ENCODE measurements at regions not wholly inside any gene's neighbourhood (a gene's known extent, or its start where the extent isn't known, plus 50 kb on each side); places are given as distances from the start of the nearest gene placed in this dataset.

- ATAC-seq = no peak
- Mint-ChIP-seq H3K27ac (no peak overlapping the region), H3K4me3 (no peak overlapping the region), H3K27me3 (ENCODE audit: low read depth) (no peaks in the 10 kb centered on the region), H3K36me3 (no peaks in the 10 kb centered on the region), H3K4me1 (peaks cover 11% of the 10 kb centered on the region), H3K9me3 (peaks cover 4% of the 10 kb centered on the region)
- TF ChIP-seq SMAD4 (CRISPR knock-in tag; IDR thresholded peaks at IDR 0.05) (no peak), CREB1 (CRISPR knock-in tag; IDR thresholded peaks at IDR 0.05) (no peak), TP53 (CRISPR knock-in tag; IDR thresholded peaks at IDR 0.05) (no peak)
- DNase-seq (ENCODE audit: low spot score) = no peak
- CTCF ChIA-PET = interaction anchor here (0.5 to 0.8 kb wide), 2 partner anchors 109 to 232 kb away, joined by 3 read pairs; no protein-coding TSS in a partner anchor
- POLR2A ChIA-PET = no interaction called here
Measured at GRCh38 chr14:98956661-98957060, 315.3 kb downstream of the BCL11B start.

- no peaks in the 10 kb centered on the region for H3K27me3 Mint-ChIP-seq (ENCODE audit: low read depth)
- H3K36me3 Mint-ChIP-seq = no peaks in the 10 kb centered on the region
- DNase-seq (ENCODE audit: low spot score) (no peak), ATAC-seq (no peak)
- CTCF ChIA-PET = interaction anchor here (0.6 kb wide), 1 partner anchor 45 kb away, joined by 3 read pairs; no protein-coding TSS in a partner anchor
- POLR2A ChIA-PET = no interaction called here
- no peak overlapping the region for H3K27ac Mint-ChIP-seq
- TF ChIP-seq ATF6 (CRISPR knock-in tag; IDR thresholded peaks at IDR 0.05) (no peak), NFYB (CRISPR knock-in tag; conservative IDR thresholded peaks at IDR 0.05; ENCODE audit: low read depth) (no peak), NFATC4 (CRISPR knock-in tag; IDR thresholded peaks at IDR 0.05) (no peak), GRHL2 (CRISPR knock-in tag; IDR thresholded peaks at IDR 0.05; ENCODE audit: insufficient replicate concordance, severe bottlenecking) (no peak), ZBTB43 (CRISPR knock-in tag; IDR thresholded peaks at IDR 0.05) (no peak)
- TF ChIP-seq, protein P1, sequence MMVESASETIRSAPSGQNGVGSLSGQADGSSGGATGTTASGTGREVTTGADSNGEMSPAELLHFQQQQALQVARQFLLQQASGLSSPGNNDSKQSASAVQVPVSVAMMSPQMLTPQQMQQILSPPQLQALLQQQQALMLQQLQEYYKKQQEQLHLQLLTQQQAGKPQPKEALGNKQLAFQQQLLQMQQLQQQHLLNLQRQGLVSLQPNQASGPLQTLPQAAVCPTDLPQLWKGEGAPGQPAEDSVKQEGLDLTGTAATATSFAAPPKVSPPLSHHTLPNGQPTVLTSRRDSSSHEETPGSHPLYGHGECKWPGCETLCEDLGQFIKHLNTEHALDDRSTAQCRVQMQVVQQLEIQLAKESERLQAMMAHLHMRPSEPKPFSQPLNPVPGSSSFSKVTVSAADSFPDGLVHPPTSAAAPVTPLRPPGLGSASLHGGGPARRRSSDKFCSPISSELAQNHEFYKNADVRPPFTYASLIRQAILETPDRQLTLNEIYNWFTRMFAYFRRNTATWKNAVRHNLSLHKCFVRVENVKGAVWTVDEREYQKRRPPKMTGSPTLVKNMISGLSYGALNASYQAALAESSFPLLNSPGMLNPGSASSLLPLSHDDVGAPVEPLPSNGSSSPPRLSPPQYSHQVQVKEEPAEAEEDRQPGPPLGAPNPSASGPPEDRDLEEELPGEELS (CRISPR knock-in tag; IDR thresholded peaks at IDR 0.05) = no peak
- H3K4me1 Mint-ChIP-seq = peaks cover 11% of the 10 kb centered on the region
- no peaks in the 10 kb centered on the region for H3K9me3 Mint-ChIP-seq
- H3K4me3 Mint-ChIP-seq = no peak overlapping the region
Measured at GRCh38 chr14:98957211-98958047, 314.6 kb downstream of the BCL11B start.

DNA sequence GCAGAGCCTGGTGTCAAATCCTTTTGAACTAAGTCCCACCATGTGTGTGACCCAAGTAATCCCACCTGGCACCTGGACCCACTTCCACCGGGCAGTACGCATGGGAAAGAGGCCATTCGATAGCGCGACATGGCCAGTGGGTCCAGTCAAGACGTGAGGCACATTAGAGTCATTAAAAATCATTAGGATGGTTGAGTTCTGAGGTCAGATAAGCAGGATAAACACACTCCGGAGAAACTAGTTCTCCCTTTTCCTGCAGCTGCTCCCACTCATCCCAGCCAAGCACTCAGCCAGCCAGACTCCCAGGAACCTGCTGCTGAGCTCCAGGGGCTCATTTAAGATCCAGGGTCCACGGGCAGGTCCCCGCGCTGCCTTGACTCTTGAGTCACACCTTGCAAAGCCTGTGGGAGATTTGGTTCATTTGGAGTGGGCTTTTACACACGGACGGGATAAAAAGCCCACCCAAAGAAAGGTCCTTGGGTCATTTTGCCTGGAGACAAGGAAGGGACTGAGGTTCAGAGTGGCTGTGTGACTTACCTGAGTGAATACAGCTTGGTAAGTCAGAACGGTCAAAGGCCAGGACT, 313.9 kb downstream of the BCL11B start:
- ATAC-seq (no peak), DNase-seq (ENCODE audit: low spot score) (no peak)
- Mint-ChIP-seq H3K4me1 (peaks cover 11% of the 10 kb centered on the region), H3K36me3 (no peaks in the 10 kb centered on the region), H3K9me3 (no peaks in the 10 kb centered on the region), H3K4me3 (no peak overlapping the region), H3K27me3 (ENCODE audit: low read depth) (no peaks in the 10 kb centered on the region; the same call in 1 of the 2 replicates), H3K27ac (no peak overlapping the region)
- CTCF ChIA-PET = interaction anchor here (0.6 kb wide), 2 partner anchors 31 to 46 kb away, joined by 3 read pairs; no protein-coding TSS in a partner anchor
- POLR2A ChIA-PET = no interaction called here
- TF ChIP-seq EMX1 (CRISPR knock-in tag; IDR thresholded peaks at IDR 0.05) (no peak), ZNF425 (CRISPR knock-in tag; conservative IDR thresholded peaks at IDR 0.05) (no peak), SOX15 (CRISPR knock-in tag; IDR thresholded peaks at IDR 0.05) (no peak), E2F4 (CRISPR knock-in tag; IDR thresholded peaks at IDR 0.05; ENCODE audit: borderline replicate concordance, low read depth) (no peak), ZNF263 (CRISPR knock-in tag; IDR thresholded peaks at IDR 0.05; ENCODE audit: low read depth) (no peak), NR3C1 (CRISPR knock-in tag; conservative IDR thresholded peaks at IDR 0.05; ENCODE audit: low read depth) (no peak), E2F1 (CRISPR knock-in tag; IDR thresholded peaks at IDR 0.05) (no peak)
- TF ChIP-seq, protein P2, sequence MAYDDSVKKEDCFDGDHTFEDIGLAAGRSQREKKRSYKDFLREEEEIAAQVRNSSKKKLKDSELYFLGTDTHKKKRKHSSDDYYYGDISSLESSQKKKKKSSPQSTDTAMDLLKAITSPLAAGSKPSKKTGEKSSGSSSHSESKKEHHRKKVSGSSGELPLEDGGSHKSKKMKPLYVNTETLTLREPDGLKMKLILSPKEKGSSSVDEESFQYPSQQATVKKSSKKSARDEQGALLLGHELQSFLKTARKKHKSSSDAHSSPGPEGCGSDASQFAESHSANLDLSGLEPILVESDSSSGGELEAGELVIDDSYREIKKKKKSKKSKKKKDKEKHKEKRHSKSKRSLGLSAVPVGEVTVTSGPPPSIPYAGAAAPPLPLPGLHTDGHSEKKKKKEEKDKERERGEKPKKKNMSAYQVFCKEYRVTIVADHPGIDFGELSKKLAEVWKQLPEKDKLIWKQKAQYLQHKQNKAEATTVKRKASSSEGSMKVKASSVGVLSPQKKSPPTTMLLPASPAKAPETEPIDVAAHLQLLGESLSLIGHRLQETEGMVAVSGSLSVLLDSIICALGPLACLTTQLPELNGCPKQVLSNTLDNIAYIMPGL (CRISPR knock-in tag; IDR thresholded peaks at IDR 0.05) = no peak

Data from WTC11 (cell line).